ENCODE measurements at regions not wholly inside any gene's neighbourhood (a gene's known extent, or its start where the extent isn't known, plus 50 kb on each side); places are given as distances from the start of the nearest gene placed in this dataset.
"Not testable (repeated sequence)": the region's sequence is repeated elsewhere in the genome, so short reads cannot be mapped to it uniquely, and the experiment has no call there.

DNA sequence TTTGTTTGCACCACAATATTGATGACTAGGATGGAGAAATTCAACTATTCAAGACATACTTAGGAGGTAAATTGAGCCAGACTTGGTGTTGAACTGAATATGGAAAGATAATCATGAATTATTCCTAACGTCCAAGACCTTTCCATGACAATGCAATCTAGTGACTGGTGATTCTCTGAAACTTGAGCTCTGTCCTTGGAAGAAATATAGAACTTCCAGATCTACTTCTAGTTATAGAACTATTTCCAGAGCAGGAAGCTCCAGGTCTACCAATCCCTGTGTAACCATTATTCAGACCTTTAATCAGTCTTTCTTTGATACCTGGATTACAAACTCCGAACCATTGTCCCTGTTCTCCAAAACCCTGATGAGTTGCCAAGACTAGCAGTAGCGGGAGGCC, 272.6 kb upstream of the SLC14A2 start:
- Histone ChIP-seq H3K9me2 (ENCODE audit: insufficient read depth, low read length) (no peaks in the 10 kb centered on the region), H2AFZ (ENCODE audit: low read length) (no peak overlapping the region), H3K27ac (ENCODE audit: low read depth, low read length, poor library complexity, severe bottlenecking) (no peak overlapping the region), H3K4me1 (ENCODE audit: insufficient read depth, low read length, poor library complexity, severe bottlenecking) (no peaks in the 10 kb centered on the region), H3K36me3 (ENCODE audit: insufficient read depth, low read length) (no peaks in the 10 kb centered on the region), H4K20me1 (ENCODE audit: insufficient read depth, low read length) (no peaks in the 10 kb centered on the region), H3K79me2 (ENCODE audit: insufficient read depth, low read depth, low read length) (no peaks in the 10 kb centered on the region), H3K9me3 (ENCODE audit: low read length) (no peaks in the 10 kb centered on the region), H3K4me2 (ENCODE audit: low read length) (no peak overlapping the region), H3K4me3 (ENCODE audit: low read depth, low read length, poor library complexity, severe bottlenecking) (no peak overlapping the region)
- TF ChIP-seq EZH2phosphoT487 (IDR thresholded peaks at IDR 0.05; ENCODE audit: borderline replicate concordance, low read depth, low read length) = no peak
- TF ChIP-seq, protein P1, sequence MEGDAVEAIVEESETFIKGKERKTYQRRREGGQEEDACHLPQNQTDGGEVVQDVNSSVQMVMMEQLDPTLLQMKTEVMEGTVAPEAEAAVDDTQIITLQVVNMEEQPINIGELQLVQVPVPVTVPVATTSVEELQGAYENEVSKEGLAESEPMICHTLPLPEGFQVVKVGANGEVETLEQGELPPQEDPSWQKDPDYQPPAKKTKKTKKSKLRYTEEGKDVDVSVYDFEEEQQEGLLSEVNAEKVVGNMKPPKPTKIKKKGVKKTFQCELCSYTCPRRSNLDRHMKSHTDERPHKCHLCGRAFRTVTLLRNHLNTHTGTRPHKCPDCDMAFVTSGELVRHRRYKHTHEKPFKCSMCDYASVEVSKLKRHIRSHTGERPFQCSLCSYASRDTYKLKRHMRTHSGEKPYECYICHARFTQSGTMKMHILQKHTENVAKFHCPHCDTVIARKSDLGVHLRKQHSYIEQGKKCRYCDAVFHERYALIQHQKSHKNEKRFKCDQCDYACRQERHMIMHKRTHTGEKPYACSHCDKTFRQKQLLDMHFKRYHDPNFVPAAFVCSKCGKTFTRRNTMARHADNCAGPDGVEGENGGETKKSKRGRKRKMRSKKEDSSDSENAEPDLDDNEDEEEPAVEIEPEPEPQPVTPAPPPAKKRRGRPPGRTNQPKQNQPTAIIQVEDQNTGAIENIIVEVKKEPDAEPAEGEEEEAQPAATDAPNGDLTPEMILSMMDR (conservative IDR thresholded peaks at IDR 0.05; ENCODE audit: low read length) = no peak
- ChIA-PET CTCF (ENCODE audit: unreplicated experiment) (no interaction called here), POLR2A (no interaction called here)
- DNase-seq (ENCODE audit: low spot score) = no peak
- no TSS peak for BruUV-seq (replicated peaks)
- intact Hi-C loops (cut with micrococcal nuclease; ENCODE audit: unreplicated experiment) = no loop called here

DNA sequence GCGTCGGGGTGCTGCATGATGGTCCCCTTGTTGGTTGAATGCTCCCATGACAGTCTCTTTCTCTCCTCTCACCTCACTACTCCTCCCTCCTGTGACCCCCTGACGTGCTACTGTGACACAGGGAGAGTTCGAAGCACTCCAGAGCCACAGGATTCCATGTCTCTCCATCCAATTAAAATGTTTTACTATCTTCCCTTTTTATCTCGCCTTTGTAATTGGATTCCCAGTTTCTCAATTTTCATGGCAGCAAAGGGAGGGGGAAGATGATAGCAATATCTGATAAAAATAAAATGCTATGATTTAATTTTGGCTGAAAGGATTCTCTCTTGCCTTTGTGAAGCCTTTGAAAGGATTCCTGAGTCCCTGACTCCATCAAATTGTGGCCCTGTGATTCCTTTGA, 271.9 kb upstream of the SLC14A2 start:
- H3K4me3 ChIP-seq (ENCODE audit: low read depth, low read length, poor library complexity, severe bottlenecking) = no peak overlapping the region
- no peaks in the 10 kb centered on the region for H3K36me3 ChIP-seq (ENCODE audit: insufficient read depth, low read length)
- H3K9me2 ChIP-seq (ENCODE audit: insufficient read depth, low read length) = no peaks in the 10 kb centered on the region
- ChIA-PET POLR2A (interaction anchor here (0.6 kb wide), 1 partner anchor 715 kb away, joined by 3 read pairs; no protein-coding TSS in a partner anchor), CTCF (ENCODE audit: unreplicated experiment) (no interaction called here)
- no peak for TF ChIP-seq EZH2phosphoT487 (IDR thresholded peaks at IDR 0.05; ENCODE audit: borderline replicate concordance, low read depth, low read length)
- TF ChIP-seq, protein P1 (conservative IDR thresholded peaks at IDR 0.05; ENCODE audit: low read length) = no peak
- no peaks in the 10 kb centered on the region for H3K79me2 ChIP-seq (ENCODE audit: insufficient read depth, low read depth, low read length)
- intact Hi-C loops (cut with micrococcal nuclease; ENCODE audit: unreplicated experiment) = no loop called here
- no peak overlapping the region for H3K4me2 ChIP-seq (ENCODE audit: low read length)
- H3K27ac ChIP-seq (ENCODE audit: low read depth, low read length, poor library complexity, severe bottlenecking) = no peak overlapping the region
- no peak for DNase-seq (ENCODE audit: low spot score)
- H4K20me1 ChIP-seq (ENCODE audit: insufficient read depth, low read length) = no peaks in the 10 kb centered on the region
- no peak overlapping the region for H2AFZ ChIP-seq (ENCODE audit: low read length)
- H3K9me3 ChIP-seq (ENCODE audit: low read length) = no peaks in the 10 kb centered on the region
- no TSS peak for BruUV-seq (replicated peaks)
- no peaks in the 10 kb centered on the region for H3K4me1 ChIP-seq (ENCODE audit: insufficient read depth, low read length, poor library complexity, severe bottlenecking)

DNA sequence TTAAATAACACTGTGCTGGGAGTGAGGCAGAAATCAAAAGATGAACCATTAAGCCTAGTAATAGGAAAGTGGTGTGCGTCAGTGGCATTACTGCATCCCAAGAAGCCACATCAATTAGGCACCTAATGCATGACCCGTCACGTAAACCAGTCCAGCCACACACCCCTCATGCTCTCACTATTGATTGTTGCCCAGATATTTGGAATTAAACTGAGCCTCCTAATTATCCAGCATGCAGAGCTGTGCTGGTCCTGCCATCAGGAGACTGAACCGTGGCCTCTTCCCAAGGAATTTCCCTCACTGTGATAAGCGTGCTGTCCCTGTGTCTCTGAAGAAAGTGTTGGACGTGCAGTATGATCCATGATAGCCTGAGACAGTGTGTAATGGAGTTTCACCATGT, 270.6 kb upstream of the SLC14A2 start:
- CTCF ChIA-PET (ENCODE audit: unreplicated experiment); H3K9me3 ChIP-seq (ENCODE audit: low read length); H3K4me3 ChIP-seq (ENCODE audit: low read depth, low read length, poor library complexity, severe bottlenecking); BruUV-seq (replicated peaks); H3K4me2 ChIP-seq (ENCODE audit: low read length); H3K9me2 ChIP-seq (ENCODE audit: insufficient read depth, low read length); DNase-seq (ENCODE audit: low spot score); H3K36me3 ChIP-seq (ENCODE audit: insufficient read depth, low read length); H3K4me1 ChIP-seq (ENCODE audit: insufficient read depth, low read length, poor library complexity, severe bottlenecking); intact Hi-C loops (cut with micrococcal nuclease; ENCODE audit: unreplicated experiment); H2AFZ ChIP-seq (ENCODE audit: low read length); H4K20me1 ChIP-seq (ENCODE audit: insufficient read depth, low read length); H3K79me2 ChIP-seq (ENCODE audit: insufficient read depth, low read depth, low read length); POLR2A ChIA-PET; H3K27ac ChIP-seq (ENCODE audit: low read depth, low read length, poor library complexity, severe bottlenecking): not testable (repeated sequence)
